ENCODE measurements at regions not wholly inside any gene's neighbourhood (a gene's known extent, or its start where the extent isn't known, plus 50 kb on each side); places are given as distances from the start of the nearest gene placed in this dataset.

GRCh38 chr2:16073471-16073870, 133.1 kb downstream of the MYCN start:
- H4K91ac ChIP-seq (ENCODE audit: insufficient read depth, low read depth, low read length): no peak overlapping the region
- H3K4me1 ChIP-seq (ENCODE audit: control insufficient read depth, insufficient read depth, low read length): no peaks in the 10 kb centered on the region
- H2AFZ ChIP-seq (replicated peaks; ENCODE audit: low read length, poor library complexity): no peak overlapping the region
- no peak overlapping the region for H3K14ac ChIP-seq (replicated peaks; ENCODE audit: low read depth, low read length)
- H3K27me3 ChIP-seq (ENCODE audit: control insufficient read depth, insufficient read depth, low read length): no peaks in the 10 kb centered on the region
- H3K4ac ChIP-seq (ENCODE audit: low read depth, low read length): no peak overlapping the region
- in situ Hi-C loops (cut with MboI; ENCODE audit: low sequenced_read_pairs): no loop called here
- H2BK5ac ChIP-seq (ENCODE audit: low read depth, low read length, poor library complexity, severe bottlenecking): no peak overlapping the region
- TF ChIP-seq FOS (IDR thresholded peaks at IDR 0.05; ENCODE audit: low read depth, low read length): no peak
- TF ChIP-seq RFX5 (IDR thresholded peaks at IDR 0.05; ENCODE audit: low read depth, low read length): no peak
- no peak for TF ChIP-seq CHD1 (IDR thresholded peaks at IDR 0.05; ENCODE audit: low read depth, low read length)
- TF ChIP-seq CEBPB (IDR thresholded peaks at IDR 0.05; ENCODE audit: low read depth, low read length): no peak
- no peak for TF ChIP-seq MXI1 (IDR thresholded peaks at IDR 0.05; ENCODE audit: borderline replicate concordance, low read depth, low read length)
- TF ChIP-seq BHLHE40 (IDR thresholded peaks at IDR 0.05; ENCODE audit: low read depth, low read length): no peak
- TF ChIP-seq SMC3 (IDR thresholded peaks at IDR 0.05; ENCODE audit: low read depth, low read length): no peak
- TF ChIP-seq POLR2A (IDR thresholded peaks at IDR 0.05; ENCODE audit: low read depth, low read length): no peak
- no peak for TF ChIP-seq RCOR1 (IDR thresholded peaks at IDR 0.05; ENCODE audit: insufficient replicate concordance, low read length)
- no peak for TF ChIP-seq NFE2L2 (IDR thresholded peaks at IDR 0.05; ENCODE audit: low read depth, low read length)
- no peak for TF ChIP-seq MAZ (IDR thresholded peaks at IDR 0.05; ENCODE audit: borderline replicate concordance, low read depth, low read length)
- TF ChIP-seq ELK1 (IDR thresholded peaks at IDR 0.05; ENCODE audit: borderline replicate concordance, low read depth, low read length): no peak
- no peak overlapping the region for H4K5ac ChIP-seq (ENCODE audit: low read depth, low read length)
- H3K4me3 ChIP-seq (ENCODE audit: insufficient read depth, low read depth, low read length): no peak overlapping the region
- dilution Hi-C loops (cut with HindIII; ENCODE audit: low sequenced_read_pairs, unreplicated experiment): no loop called here
- H2BK120ac ChIP-seq (ENCODE audit: low read depth, low read length): no peak overlapping the region
- no peak overlapping the region for H2AK9ac ChIP-seq (replicated peaks; ENCODE audit: low read depth, low read length, poor library complexity)
- no peak overlapping the region for H3K9ac ChIP-seq (ENCODE audit: low read depth, low read length)
- H3K27ac ChIP-seq (ENCODE audit: insufficient read depth, low read length): no peak overlapping the region
- no peak overlapping the region for H3K4me2 ChIP-seq (ENCODE audit: low read depth, low read length)
- H2BK20ac ChIP-seq (ENCODE audit: low read depth, low read length): no peak overlapping the region
- no peak overlapping the region for H3K56ac ChIP-seq (ENCODE audit: extremely low read depth, insufficient read depth, low read length)
- ChIA-PET POLR2A (ENCODE audit: unreplicated experiment) (no interaction called here), CTCF (no interaction called here)
- intact Hi-C loops (cut with micrococcal nuclease): no loop called here
- no peaks in the 10 kb centered on the region for H3K9me1 ChIP-seq (ENCODE audit: insufficient read depth, low read length)
- BruUV-seq (replicated peaks): no TSS peak
- no peak overlapping the region for H3K18ac ChIP-seq (ENCODE audit: low read depth, low read length)
- 19% methylated on average over 2 of the region's 4 CpGs; no CpG with 5 or more reads in 1 of the 2 experiments for WGBS, 2 experiments (ENCODE audit: extremely low coverage in 2 of 2, insufficient read length in 1 of 2)
- no peak for ATAC-seq (ENCODE audit: low read depth)
- H2BK15ac ChIP-seq (ENCODE audit: low read depth, low read length): no peak overlapping the region
- no peak overlapping the region for H2AK5ac ChIP-seq (ENCODE audit: low read depth, low read length)
- no peaks in the 10 kb centered on the region for H3K36me3 ChIP-seq (ENCODE audit: control insufficient read depth, insufficient read depth, low read length)
- peaks cover 40% of the 10 kb centered on the region for H3K9me3 ChIP-seq (ENCODE audit: control insufficient read depth, insufficient read depth, low read length)
- DNase-seq: no peak
- no peaks in the 10 kb centered on the region for H3K79me1 ChIP-seq (ENCODE audit: low read depth in 1 of 2, low read length in 2 of 2)
- no peak overlapping the region for H3K23ac ChIP-seq (ENCODE audit: low read depth, low read length)
- H4K20me1 ChIP-seq (ENCODE audit: insufficient read depth, low read length): no peaks in the 10 kb centered on the region
- H4K8ac ChIP-seq (ENCODE audit: low read depth in 2 of 2, low read length in 2 of 2): no peak overlapping the region

Data from IMR-90 (cell line).